SK-N-SH treated with all-trans-retinoic acid at 6 μM for 48 hours (cell line): ENCODE measurements at regions not wholly inside any gene's neighbourhood (a gene's known extent, or its start where the extent isn't known, plus 50 kb on each side); places are given as distances from the start of the nearest gene placed in this dataset.

Experiments
- ARNTL ChIP-seq: fragments of 450-650 bp; formaldehyde crosslinking; IDR thresholded peaks from 2 replicates; pipeline ENCODE4 v1.5.0; 2020; ENCODE audit warnings: low read depth, mild to moderate bottlenecking, moderate library complexity, borderline replicate concordance
- ESRRG ChIP-seq: fragments of 250-450 bp; sonication (Bioruptor Pico); IDR thresholded peaks from 2 replicates; pipeline ENCODE4 v1.6.1; 2021; ENCODE audit warnings: mild to moderate bottlenecking
- OSR1 ChIP-seq: fragments of 250-450 bp; sonication (Bioruptor Pico); IDR thresholded peaks from 2 replicates; pipeline ENCODE4 v1.8.0; 2022; ENCODE audit warnings: moderate library complexity, mild to moderate bottlenecking, inconsistent platforms
- PATZ1 ChIP-seq: fragments of 250-450 bp; sonication (Bioruptor Pico); IDR thresholded peaks from 2 replicates; pipeline ENCODE4 v1.8.0; 2020; ENCODE audit warnings: mild to moderate bottlenecking, moderate library complexity, borderline replicate concordance
- SNAI2 ChIP-seq: fragments of 250-450 bp; sonication (Bioruptor Pico); IDR thresholded peaks from 2 replicates; pipeline ENCODE4 v1.5.0; 2020; ENCODE audit warnings: mild to moderate bottlenecking, moderate library complexity
- TOX ChIP-seq: fragments of 250-450 bp; sonication (Bioruptor Pico); IDR thresholded peaks from 2 replicates; pipeline ENCODE4 v1.8.0; 2021; ENCODE audit warnings: mild to moderate bottlenecking, moderate library complexity, borderline replicate concordance
- ZFP3 ChIP-seq: fragments of 250-450 bp; sonication (Bioruptor Pico); IDR thresholded peaks from 2 replicates; pipeline ENCODE4 v1.5.0; 2020; ENCODE audit warnings: mild to moderate bottlenecking, moderate library complexity
- ZNF70 ChIP-seq: fragments of 450-650 bp; formaldehyde crosslinking; IDR thresholded peaks from 2 replicates; pipeline ENCODE4 v1.5.0; 2020; ENCODE audit warnings: mild to moderate bottlenecking, moderate library complexity
- ZNF8 ChIP-seq: fragments of 450-650 bp; formaldehyde crosslinking; IDR thresholded peaks from 2 replicates; pipeline ENCODE4 v1.5.0; 2020; ENCODE audit warnings: mild to moderate bottlenecking, moderate library complexity
- TF ChIP-seq, protein P1 (sequence below): fragments of 250-450 bp; sonication (Bioruptor Pico); IDR thresholded peaks from 2 replicates; pipeline ENCODE4 v1.5.1; 2020; ENCODE audit warnings: low read depth, mild to moderate bottlenecking, moderate library complexity
- TF ChIP-seq, protein P2 (sequence below): fragments of 250-450 bp; sonication (Bioruptor Pico); IDR thresholded peaks from 2 replicates; pipeline ENCODE4 v1.5.1; 2021; ENCODE audit warnings: mild to moderate bottlenecking, moderate library complexity

DNA sequence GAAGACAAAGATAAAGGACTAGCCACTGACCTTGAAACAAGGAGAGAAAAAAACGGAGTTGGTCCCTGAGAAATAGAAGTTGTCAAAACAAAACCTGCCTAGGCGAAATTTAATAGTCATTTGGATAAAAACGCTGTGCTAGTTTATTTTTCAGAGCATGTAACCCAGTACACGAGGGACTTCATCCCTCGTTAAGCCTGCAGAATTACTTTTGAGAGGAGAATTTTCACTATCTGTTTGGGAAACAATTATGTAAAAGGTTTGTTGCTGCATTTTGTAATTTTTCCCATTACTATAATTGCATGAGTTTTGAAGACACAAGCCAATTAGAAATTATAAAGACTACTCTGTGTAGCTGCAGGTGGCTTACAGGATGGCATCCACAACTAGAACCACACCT lies 71.6 kb upstream of the MAP3K7 start:
- no peak for TF ChIP-seq ZNF70 (CRISPR knock-in tag)
- TF ChIP-seq, protein P1, sequence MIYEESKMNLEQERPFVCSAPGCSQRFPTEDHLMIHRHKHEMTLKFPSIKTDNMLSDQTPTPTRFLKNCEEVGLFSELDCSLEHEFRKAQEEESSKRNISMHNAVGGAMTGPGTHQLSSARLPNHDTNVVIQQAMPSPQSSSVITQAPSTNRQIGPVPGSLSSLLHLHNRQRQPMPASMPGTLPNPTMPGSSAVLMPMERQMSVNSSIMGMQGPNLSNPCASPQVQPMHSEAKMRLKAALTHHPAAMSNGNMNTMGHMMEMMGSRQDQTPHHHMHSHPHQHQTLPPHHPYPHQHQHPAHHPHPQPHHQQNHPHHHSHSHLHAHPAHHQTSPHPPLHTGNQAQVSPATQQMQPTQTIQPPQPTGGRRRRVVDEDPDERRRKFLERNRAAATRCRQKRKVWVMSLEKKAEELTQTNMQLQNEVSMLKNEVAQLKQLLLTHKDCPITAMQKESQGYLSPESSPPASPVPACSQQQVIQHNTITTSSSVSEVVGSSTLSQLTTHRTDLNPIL (CRISPR knock-in tag), result no peak
- TF ChIP-seq, protein P2, sequence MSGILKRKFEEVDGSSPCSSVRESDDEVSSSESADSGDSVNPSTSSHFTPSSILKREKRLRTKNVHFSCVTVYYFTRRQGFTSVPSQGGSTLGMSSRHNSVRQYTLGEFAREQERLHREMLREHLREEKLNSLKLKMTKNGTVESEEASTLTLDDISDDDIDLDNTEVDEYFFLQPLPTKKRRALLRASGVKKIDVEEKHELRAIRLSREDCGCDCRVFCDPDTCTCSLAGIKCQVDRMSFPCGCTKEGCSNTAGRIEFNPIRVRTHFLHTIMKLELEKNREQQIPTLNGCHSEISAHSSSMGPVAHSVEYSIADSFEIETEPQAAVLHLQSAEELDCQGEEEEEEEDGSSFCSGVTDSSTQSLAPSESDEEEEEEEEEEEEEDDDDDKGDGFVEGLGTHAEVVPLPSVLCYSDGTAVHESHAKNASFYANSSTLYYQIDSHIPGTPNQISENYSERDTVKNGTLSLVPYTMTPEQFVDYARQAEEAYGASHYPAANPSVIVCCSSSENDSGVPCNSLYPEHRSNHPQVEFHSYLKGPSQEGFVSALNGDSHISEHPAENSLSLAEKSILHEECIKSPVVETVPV (CRISPR knock-in tag), result no peak
- no peak for TF ChIP-seq TOX
- TF ChIP-seq ZNF8 (CRISPR knock-in tag), result no peak
- no peak for TF ChIP-seq OSR1 (CRISPR knock-in tag)
- TF ChIP-seq SNAI2 (CRISPR knock-in tag), result no peak
- TF ChIP-seq ZFP3, result no peak
- no peak for TF ChIP-seq ESRRG
- TF ChIP-seq PATZ1 (CRISPR knock-in tag), result no peak
- no peak for TF ChIP-seq ARNTL (CRISPR knock-in tag)
